Tibial nerve (tissue), 4 donors: ENCODE measurements at regions not wholly inside any gene's neighbourhood (a gene's known extent, or its start where the extent isn't known, plus 50 kb on each side); places are given as distances from the start of the nearest gene placed in this dataset.

ENCODE experiments used
- EP300 ChIP-seq, 2 donors: sonication (generic); formaldehyde crosslinking; IDR thresholded peaks; one replicate each; pipeline ENCODE4 v1.6.1; 2017; ENCODE audit warnings: antibody characterized with exemption in 2 of 2, mild to moderate bottlenecking in 1 of 2
- POLR2A ChIP-seq, 2 donors: fragments of 450-650 bp; IDR thresholded peaks; one replicate each; pipeline ENCODE4 v1.6.1; 2017; ENCODE audit warnings: antibody characterized with exemption in 2 of 2, mild to moderate bottlenecking in 2 of 2, moderate library complexity in 2 of 2
- TF ChIP-seq, protein P1 (sequence below), 5 experiments: fragments of 200-600 bp in 3 of 5; fragments of 450-650 bp in 2 of 5; sonication (generic) in 3 of 5; IDR thresholded peaks; one replicate each; pipeline ENCODE4 v1.5.1; 2016 to 2019; ENCODE audit warnings: antibody characterized with exemption in 5 of 5, mild to moderate bottlenecking in 3 of 5, moderate library complexity in 2 of 5

DNA sequence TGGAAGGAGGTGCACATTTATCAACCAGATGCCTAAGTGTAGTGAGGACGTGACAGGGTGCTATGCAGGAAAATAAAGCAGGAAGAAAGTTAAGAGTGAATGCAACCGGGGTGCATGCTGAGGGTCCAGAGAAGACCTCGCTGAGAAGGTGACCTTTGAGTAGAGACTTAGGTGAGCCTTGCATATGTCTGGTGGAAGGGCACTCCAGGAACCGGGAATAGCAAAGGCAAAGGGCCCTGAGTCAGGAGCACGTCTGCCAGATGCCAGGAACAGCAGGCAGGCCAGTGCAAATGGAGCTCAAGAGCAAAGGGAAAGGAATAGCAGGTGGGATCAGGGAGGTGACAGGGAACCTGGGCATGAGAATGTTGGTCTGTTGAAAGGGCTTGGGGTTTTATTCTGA is 445.5 kb downstream of the PREX1 start:
- TF ChIP-seq, protein P1, sequence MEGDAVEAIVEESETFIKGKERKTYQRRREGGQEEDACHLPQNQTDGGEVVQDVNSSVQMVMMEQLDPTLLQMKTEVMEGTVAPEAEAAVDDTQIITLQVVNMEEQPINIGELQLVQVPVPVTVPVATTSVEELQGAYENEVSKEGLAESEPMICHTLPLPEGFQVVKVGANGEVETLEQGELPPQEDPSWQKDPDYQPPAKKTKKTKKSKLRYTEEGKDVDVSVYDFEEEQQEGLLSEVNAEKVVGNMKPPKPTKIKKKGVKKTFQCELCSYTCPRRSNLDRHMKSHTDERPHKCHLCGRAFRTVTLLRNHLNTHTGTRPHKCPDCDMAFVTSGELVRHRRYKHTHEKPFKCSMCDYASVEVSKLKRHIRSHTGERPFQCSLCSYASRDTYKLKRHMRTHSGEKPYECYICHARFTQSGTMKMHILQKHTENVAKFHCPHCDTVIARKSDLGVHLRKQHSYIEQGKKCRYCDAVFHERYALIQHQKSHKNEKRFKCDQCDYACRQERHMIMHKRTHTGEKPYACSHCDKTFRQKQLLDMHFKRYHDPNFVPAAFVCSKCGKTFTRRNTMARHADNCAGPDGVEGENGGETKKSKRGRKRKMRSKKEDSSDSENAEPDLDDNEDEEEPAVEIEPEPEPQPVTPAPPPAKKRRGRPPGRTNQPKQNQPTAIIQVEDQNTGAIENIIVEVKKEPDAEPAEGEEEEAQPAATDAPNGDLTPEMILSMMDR (IDR thresholded peaks at IDR 0.05): no peak
- TF ChIP-seq POLR2A (IDR thresholded peaks at IDR 0.05): no peak
- no peak for TF ChIP-seq EP300 (IDR thresholded peaks at IDR 0.05)
